ENCODE measurements at regions not wholly inside any gene's neighbourhood (a gene's known extent, or its start where the extent isn't known, plus 50 kb on each side); places are given as distances from the start of the nearest gene placed in this dataset.

- TF ChIP-seq ZBTB7A (IDR thresholded peaks at IDR 0.05; ENCODE audit: low read depth) (no peak), FOXM1 (IDR thresholded peaks at IDR 0.05; ENCODE audit: borderline replicate concordance, low read depth) (no peak), EP300 (IDR thresholded peaks at IDR 0.05; ENCODE audit: borderline replicate concordance) (no peak), NFIC (IDR thresholded peaks at IDR 0.05) (no peak), YY1 (IDR thresholded peaks at IDR 0.05; ENCODE audit: low read depth) (no peak), REST (IDR thresholded peaks at IDR 0.05; ENCODE audit: low read depth) (no peak)
These were observed 209.7 kb downstream of the BCAT1 start for GRCh38 chr12:24739106-24739779.

- no peak for TF ChIP-seq USF1 (IDR thresholded peaks at IDR 0.05)
These were observed 210.5 kb downstream of the BCAT1 start for GRCh38 chr12:24738441-24738840.

GRCh38 chr12:24731596-24731995, 217.3 kb downstream of the BCAT1 start:
- TF ChIP-seq YY1 (IDR thresholded peaks at IDR 0.05; ENCODE audit: low read depth) (no peak), REST (IDR thresholded peaks at IDR 0.05; ENCODE audit: low read depth) (no peak), CREB1 (IDR thresholded peaks at IDR 0.05; ENCODE audit: low read depth) (no peak), FOXM1 (IDR thresholded peaks at IDR 0.05; ENCODE audit: borderline replicate concordance, low read depth) (no peak), CEBPB (IDR thresholded peaks at IDR 0.05) (no peak), EGR1 (IDR thresholded peaks at IDR 0.05) (no peak), NFIC (IDR thresholded peaks at IDR 0.05) (no peak), TAF1 (IDR thresholded peaks at IDR 0.05; ENCODE audit: low read depth) (no peak), ZBTB7A (IDR thresholded peaks at IDR 0.05; ENCODE audit: low read depth) (no peak), MAX (IDR thresholded peaks at IDR 0.05) (no peak), TEAD4 (IDR thresholded peaks at IDR 0.05) (no peak)

- TF ChIP-seq TEAD4 (IDR thresholded peaks at IDR 0.05) (no peak), RAD21 (IDR thresholded peaks at IDR 0.05; ENCODE audit: low read depth) (no peak), FOXM1 (IDR thresholded peaks at IDR 0.05; ENCODE audit: borderline replicate concordance, low read depth) (no peak), TAF1 (IDR thresholded peaks at IDR 0.05; ENCODE audit: low read depth) (no peak), ZBTB7A (IDR thresholded peaks at IDR 0.05; ENCODE audit: low read depth) (no peak), NFIC (IDR thresholded peaks at IDR 0.05) (no peak), USF1 (IDR thresholded peaks at IDR 0.05) (no peak), EP300 (IDR thresholded peaks at IDR 0.05; ENCODE audit: borderline replicate concordance) (no peak), CREB1 (IDR thresholded peaks at IDR 0.05; ENCODE audit: low read depth) (no peak), TCF12 (IDR thresholded peaks at IDR 0.05; ENCODE audit: low read depth) (no peak), REST (IDR thresholded peaks at IDR 0.05; ENCODE audit: low read depth) (no peak), YY1 (IDR thresholded peaks at IDR 0.05; ENCODE audit: low read depth) (no peak), MAX (IDR thresholded peaks at IDR 0.05) (no peak)
These were observed 218.4 kb downstream of the BCAT1 start for GRCh38 chr12:24730489-24730896.

GRCh38 chr12:24728826-24729225, 220.1 kb downstream of the BCAT1 start:
- TF ChIP-seq CREB1 (IDR thresholded peaks at IDR 0.05; ENCODE audit: low read depth) (no peak), MAX (IDR thresholded peaks at IDR 0.05) (no peak), FOXM1 (IDR thresholded peaks at IDR 0.05; ENCODE audit: borderline replicate concordance, low read depth) (no peak), RAD21 (IDR thresholded peaks at IDR 0.05; ENCODE audit: low read depth) (no peak), REST (IDR thresholded peaks at IDR 0.05; ENCODE audit: low read depth) (no peak), USF1 (IDR thresholded peaks at IDR 0.05) (no peak), TAF1 (IDR thresholded peaks at IDR 0.05; ENCODE audit: low read depth) (no peak), EGR1 (IDR thresholded peaks at IDR 0.05) (no peak), ZBTB7A (IDR thresholded peaks at IDR 0.05; ENCODE audit: low read depth) (no peak)

Data from Ishikawa (cell line).